HG03354 (cell line): ENCODE measurements at regions not wholly inside any gene's neighbourhood (a gene's known extent, or its start where the extent isn't known, plus 50 kb on each side); places are given as distances from the start of the nearest gene placed in this dataset.
"Not testable (repeated sequence)": the region's sequence is repeated elsewhere in the genome, so short reads cannot be mapped to it uniquely, and the experiment has no call there.

Experiments used
- ATAC-seq: cut with Tn5 transposase; IDR thresholded peaks from one replicate; pipeline ENCODE4 v1.9.1; 2021; ENCODE audit warnings: mild to moderate bottlenecking; ENCODE audit not compliant: unreplicated experiment, poor library complexity, severe bottlenecking

- ATAC-seq, result no peak
These were observed 1146.8 kb downstream of the TUSC7 start for GRCh38 chr3:117856354-117856753.

- no peak for ATAC-seq
These were observed 1153.6 kb downstream of the TUSC7 start for GRCh38 chr3:117863146-117863545.

- no peak for ATAC-seq
These were observed 1155.8 kb downstream of the TUSC7 start for GRCh38 chr3:117865338-117865737.

GRCh38 chr3:117868766-117869165, 1159.2 kb downstream of the TUSC7 start:
- no peak for ATAC-seq

GRCh38 chr3:117871934-117872333, 1162.4 kb downstream of the TUSC7 start:
- ATAC-seq, result no peak

- ATAC-seq, result not testable (repeated sequence)
These were observed 1161.9 kb downstream of the IGSF11 start for GRCh38 chr3:117872594-117873248.

GRCh38 chr3:117873249-117873600, 1161.4 kb downstream of the IGSF11 start:
- ATAC-seq, result no peak

GRCh38 chr3:117874028-117874690, 1160.5 kb downstream of the IGSF11 start:
- ATAC-seq, result no peak

GRCh38 chr3:117874904-117875874, 1159.5 kb downstream of the IGSF11 start:
- no peak for ATAC-seq

GRCh38 chr3:117875887-117876286, 1158.8 kb downstream of the IGSF11 start:
- no peak for ATAC-seq

GRCh38 chr3:117880638-117881037, 1154.0 kb downstream of the IGSF11 start:
- no peak for ATAC-seq

GRCh38 chr3:117881210-117881609, 1153.4 kb downstream of the IGSF11 start:
- ATAC-seq, result no peak

- peak; percentile 72 for ATAC-seq
These were observed 1149.6 kb downstream of the IGSF11 start for GRCh38 chr3:117885011-117885441.

- no peak for ATAC-seq
These were observed 1148.5 kb downstream of the IGSF11 start for GRCh38 chr3:117886147-117886546.

GRCh38 chr3:117887031-117887430, 1147.6 kb downstream of the IGSF11 start:
- ATAC-seq, result no peak

GRCh38 chr3:117887901-117888300, 1146.7 kb downstream of the IGSF11 start:
- ATAC-seq, result no peak

GRCh38 chr3:117892431-117892841, 1142.2 kb downstream of the IGSF11 start:
- no peak for ATAC-seq

GRCh38 chr3:117893001-117893400, 1141.6 kb downstream of the IGSF11 start:
- ATAC-seq, result no peak

- no peak for ATAC-seq
These were observed 1141.0 kb downstream of the IGSF11 start for GRCh38 chr3:117893638-117894037.

GRCh38 chr3:117898722-117899522, 1135.7 kb downstream of the IGSF11 start:
- ATAC-seq, result peak; percentile 82
